Esophagus muscularis mucosa (tissue), 3 donors: ENCODE measurements at regions not wholly inside any gene's neighbourhood (a gene's known extent, or its start where the extent isn't known, plus 50 kb on each side); places are given as distances from the start of the nearest gene placed in this dataset.

Source experiments
- POLR2A ChIP-seq: fragments of 450-650 bp; IDR thresholded peaks from one replicate; pipeline ENCODE4 v1.6.1; 2017; ENCODE audit warnings: antibody characterized with exemption, moderate library complexity, mild to moderate bottlenecking, low read depth
- POLR2AphosphoS5 ChIP-seq, 2 donors: sonication (generic); formaldehyde crosslinking; IDR thresholded peaks; one replicate each; pipeline ENCODE4 v1.6.1; 2017; ENCODE audit warnings: antibody characterized with exemption in 2 of 2
- TF ChIP-seq, protein P1 (sequence below), 3 experiments: fragments of 200-600 bp in 2 of 3; fragments of 450-650 bp in 1 of 3; sonication (generic) in 2 of 3; IDR thresholded peaks; one replicate each; pipeline ENCODE4 v1.5.1; 2017 to 2019; ENCODE audit warnings: antibody characterized with exemption in 3 of 3, mild to moderate bottlenecking in 2 of 3, moderate library complexity in 1 of 3

DNA sequence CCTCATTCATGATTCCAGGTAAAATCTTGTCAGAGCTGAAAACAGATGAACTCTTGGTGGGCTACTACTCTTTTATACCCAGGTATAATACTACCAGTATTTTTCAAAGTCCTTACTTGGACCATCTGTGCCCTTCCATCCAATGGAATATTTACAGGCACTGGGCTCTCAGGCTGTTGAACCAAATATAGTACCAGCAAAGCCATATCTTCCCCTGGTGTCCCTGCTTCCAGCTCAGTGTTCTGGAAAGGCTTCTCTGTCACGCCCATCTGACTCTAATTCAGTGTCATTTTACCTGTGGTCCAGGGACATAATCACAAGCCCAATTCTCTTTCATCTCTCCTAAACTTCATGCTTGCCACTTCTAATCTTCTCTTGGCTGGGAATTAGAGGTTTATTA lies 119.2 kb upstream of the STK17B start:
- TF ChIP-seq, protein P1, sequence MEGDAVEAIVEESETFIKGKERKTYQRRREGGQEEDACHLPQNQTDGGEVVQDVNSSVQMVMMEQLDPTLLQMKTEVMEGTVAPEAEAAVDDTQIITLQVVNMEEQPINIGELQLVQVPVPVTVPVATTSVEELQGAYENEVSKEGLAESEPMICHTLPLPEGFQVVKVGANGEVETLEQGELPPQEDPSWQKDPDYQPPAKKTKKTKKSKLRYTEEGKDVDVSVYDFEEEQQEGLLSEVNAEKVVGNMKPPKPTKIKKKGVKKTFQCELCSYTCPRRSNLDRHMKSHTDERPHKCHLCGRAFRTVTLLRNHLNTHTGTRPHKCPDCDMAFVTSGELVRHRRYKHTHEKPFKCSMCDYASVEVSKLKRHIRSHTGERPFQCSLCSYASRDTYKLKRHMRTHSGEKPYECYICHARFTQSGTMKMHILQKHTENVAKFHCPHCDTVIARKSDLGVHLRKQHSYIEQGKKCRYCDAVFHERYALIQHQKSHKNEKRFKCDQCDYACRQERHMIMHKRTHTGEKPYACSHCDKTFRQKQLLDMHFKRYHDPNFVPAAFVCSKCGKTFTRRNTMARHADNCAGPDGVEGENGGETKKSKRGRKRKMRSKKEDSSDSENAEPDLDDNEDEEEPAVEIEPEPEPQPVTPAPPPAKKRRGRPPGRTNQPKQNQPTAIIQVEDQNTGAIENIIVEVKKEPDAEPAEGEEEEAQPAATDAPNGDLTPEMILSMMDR (IDR thresholded peaks at IDR 0.05) = no peak
- TF ChIP-seq POLR2A (no peak), POLR2AphosphoS5 (IDR thresholded peaks at IDR 0.05) (no peak)
